GM21367 (cell line): ENCODE measurements at regions not wholly inside any gene's neighbourhood (a gene's known extent, or its start where the extent isn't known, plus 50 kb on each side); places are given as distances from the start of the nearest gene placed in this dataset.

Experiments
- ATAC-seq: cut with Tn5 transposase; IDR thresholded peaks from one replicate; pipeline ENCODE4 v1.9.1; 2021; ENCODE audit not compliant: unreplicated experiment

GRCh38 chr2:4673025-4673489 lies 969.7 kb downstream of the DCDC2C start:
- no peak for ATAC-seq

DNA sequence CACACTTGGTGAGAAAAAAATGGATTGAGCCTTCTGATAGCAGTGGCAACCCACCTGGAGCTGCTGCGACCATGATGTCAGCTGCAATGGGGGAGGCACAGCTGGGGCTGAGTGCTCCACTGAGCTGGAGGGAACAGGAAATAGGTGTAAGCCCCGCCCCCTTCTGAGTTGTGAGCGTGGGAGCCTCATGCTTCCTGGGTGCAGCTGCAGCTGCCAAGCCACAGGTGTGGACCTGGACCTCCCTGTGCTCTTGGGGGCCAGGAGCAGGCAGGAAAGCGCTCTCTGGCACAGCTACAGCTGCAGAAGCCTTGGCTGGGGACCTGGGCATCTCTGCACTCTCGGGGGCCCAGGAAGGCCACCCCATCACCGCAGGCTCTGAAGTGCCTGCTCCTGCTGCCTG lies 970.6 kb downstream of the DCDC2C start:
- no peak for ATAC-seq

DNA sequence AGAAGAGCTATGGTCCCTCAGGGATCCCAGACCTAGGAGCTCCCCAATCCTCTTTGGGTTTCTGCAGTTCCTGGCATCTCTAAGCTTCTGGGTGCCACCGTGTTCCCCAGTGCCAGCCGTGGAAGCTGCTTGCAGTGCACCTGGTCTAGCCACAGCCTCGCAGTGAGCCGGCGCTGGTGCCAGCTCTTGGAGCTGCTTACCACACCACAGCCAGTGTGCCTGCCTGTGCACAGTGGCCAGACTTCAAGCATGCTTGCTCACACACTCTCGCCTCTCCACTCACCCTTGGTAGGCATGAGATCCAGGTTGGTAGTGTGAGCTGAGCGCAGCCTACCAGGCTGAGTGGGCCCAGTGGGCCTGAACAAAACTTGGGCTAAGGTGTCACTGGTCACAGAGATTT lies 971.9 kb downstream of the DCDC2C start:
- ATAC-seq, result no peak

DNA sequence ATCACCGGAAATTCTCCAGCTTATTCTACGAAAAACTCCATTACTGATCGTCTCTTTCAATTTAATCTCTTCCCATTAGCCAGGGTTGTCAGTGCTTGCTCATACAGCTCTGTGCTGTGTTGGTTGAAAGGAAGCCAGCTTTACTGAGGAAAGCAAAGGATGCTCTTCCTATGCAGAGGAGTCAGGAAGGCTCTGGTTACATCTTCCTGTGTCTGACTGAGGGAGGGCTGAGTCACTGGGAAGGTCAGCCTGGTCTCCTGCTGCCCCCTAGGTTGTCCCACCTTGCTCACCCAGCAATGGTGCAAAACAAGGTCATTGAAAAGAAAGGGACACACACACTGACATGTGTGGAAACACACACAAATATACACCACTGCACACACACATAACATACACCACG lies 975.6 kb downstream of the DCDC2C start:
- no peak for ATAC-seq

DNA sequence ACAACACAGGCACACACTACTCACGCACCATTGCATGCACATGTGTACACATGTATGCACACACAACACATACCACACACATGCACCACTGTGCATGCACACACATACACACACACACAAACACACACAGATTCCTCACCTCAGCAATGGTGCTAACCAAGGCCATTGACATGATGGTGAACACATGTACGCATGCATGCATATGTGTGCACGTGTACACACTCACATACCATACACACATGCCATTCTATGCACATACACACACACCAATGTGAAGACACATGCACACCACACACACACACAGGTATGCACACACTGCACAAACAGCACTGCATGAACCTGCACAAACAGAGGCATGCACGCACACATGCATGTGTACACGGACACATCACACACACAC lies 976.0 kb downstream of the DCDC2C start:
- ATAC-seq, result no peak

DNA sequence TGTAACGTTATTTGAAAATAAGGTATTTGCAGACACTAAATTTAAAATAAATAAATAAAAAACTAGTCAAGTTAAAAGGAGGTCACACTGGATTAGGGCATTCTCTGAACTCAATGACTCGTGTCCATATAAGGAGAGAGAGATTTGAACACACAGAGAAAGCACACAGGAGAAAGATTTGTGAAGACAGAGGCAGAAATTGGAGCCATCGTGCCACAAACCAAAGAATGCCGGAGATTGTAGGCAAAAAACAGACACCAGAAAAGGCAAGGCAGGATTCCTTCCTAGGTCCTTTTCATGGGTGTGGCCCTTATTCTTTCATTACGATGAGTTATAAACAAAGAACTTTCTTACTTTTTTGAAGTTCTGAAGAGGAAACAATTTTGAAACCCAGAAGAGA lies 981.5 kb downstream of the DCDC2C start:
- no peak for ATAC-seq

GRCh38 chr2:4690913-4691312 lies 987.5 kb downstream of the DCDC2C start:
- ATAC-seq, result no peak

- no peak for ATAC-seq
Observed at GRCh38 chr2:4693266-4693665, 989.9 kb downstream of the DCDC2C start.

DNA sequence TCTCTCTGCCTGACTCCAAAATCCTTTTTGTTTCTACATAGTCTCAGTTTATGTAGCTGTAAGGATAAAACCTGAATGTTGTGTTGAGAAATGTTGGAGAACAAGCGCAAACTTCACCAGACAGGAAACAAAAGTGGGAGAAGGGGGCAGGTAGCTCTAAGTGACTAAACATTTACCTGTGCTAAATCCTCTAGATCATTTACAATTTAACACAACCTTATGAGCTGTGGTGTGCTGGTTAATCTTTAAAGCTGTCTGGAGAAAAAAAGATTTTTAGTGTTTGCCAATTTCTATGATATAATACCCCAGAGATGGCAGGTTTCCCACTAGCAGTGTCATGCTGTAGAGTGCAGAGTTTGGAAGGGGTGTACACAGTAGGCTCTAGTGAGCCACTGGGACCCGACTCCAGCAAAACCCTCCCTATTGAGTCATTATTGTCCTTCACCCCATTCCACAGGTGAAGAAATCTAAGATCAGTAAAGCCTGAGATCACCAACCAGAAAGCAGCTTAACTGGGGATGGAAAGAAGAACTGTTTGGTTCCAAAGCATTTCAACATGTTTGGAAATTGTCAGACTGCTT lies 992.0 kb downstream of the DCDC2C start:
- no peak for ATAC-seq

GRCh38 chr2:4715065-4715464 lies 977.1 kb upstream of the SOX11 start:
- no peak for ATAC-seq

GRCh38 chr2:4718777-4719176 lies 973.4 kb upstream of the SOX11 start:
- ATAC-seq, result no peak

DNA sequence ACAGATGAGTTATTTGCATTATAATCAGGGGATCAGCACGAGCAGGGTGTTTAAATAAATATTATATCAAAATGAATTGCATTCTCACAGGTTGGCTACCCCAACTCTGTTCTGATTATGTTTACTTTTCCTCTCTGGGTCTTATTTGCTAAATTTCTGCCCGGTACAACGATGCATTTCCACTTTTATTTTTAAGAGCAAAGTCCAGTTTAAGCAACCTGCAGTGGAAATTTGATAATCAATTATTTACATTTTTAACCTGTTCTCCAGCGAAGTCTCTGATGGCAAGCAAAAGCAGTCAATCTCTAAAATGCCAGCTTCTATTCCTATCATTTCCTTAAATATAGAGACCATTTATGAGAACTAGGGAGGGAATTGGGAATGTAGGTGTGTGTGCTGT lies 966.6 kb upstream of the SOX11 start:
- ATAC-seq, result no peak

DNA sequence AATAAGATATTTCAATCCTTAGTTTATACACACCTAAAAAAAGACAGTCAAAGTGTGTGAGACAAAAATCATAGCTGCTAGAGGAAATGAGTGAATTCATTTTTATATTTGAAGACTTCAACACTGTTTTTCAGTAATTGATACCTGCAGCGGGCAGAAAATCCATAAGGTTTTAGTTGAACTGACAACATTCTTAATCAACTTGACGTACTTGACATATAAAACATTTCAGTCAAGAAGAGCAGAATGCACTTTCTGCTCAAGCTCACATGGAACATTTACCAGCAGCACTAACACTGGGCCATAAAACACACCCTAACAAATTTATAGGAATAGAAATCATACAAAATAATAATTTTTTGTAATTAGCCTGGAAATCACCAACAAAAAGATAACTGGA lies 959.6 kb upstream of the SOX11 start:
- ATAC-seq, result no peak

DNA sequence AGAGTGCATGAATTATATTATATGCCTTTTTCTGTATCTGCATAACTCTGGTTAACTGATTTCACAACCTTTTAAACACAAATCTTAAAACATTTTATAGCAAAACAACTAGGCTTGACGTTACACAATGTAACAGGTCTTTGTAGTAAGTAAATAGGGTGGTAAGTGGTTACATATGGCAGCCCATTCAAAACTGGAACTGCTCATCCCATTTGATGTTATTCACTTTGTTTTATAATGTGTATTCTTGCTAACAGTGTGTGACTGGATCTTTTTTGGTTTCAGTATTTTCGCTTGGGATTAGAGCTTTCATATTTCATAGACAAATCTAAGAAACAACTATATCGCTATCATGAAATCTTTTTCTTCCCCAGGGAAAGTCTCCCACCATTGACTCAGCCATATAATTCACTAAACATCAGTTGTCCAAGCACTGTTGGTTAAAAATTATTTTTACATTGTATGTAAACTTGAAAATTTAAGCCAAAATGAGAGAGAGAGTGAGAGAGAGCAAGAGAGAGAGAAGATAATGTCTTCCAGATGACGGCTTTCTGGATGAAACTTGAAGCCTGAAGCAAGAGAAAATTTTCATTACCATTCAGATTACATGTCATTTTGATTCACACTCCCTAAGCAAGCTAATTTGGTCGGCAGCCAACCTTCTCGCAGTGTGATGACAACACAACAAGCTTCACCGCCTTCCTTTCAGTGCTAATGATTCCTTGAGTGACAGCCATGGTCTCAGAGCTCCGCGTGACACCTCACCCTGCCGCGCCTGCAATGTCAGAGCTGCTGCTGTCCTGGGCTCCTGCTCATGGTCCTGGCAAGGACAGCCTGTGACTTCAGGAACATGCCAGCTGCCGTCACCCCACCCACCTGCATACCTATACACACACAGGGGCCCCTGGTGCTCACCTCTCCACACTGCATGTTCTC lies 946.9 kb upstream of the SOX11 start:
- no peak for ATAC-seq

DNA sequence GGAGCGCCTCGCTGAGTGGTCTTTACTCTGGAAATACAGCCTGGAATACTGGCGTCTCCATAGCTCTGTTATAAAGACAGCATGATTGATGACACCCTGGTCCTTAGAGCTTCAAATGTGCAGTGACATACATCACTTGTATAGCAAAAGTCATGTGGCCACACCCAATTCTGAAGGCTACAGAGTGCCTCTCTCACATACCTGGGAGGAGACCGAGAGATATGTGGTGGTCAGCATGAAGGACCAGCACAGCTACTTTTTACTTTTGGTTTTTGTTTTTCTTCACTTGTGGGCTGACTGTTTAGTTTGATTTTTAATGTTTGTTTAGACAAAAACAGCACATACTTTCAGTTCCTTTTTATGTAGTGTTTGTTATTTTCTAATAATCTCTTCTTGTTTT lies 938.5 kb upstream of the SOX11 start:
- ATAC-seq, result no peak

GRCh38 chr2:4762951-4763376 lies 929.2 kb upstream of the SOX11 start:
- ATAC-seq, result no peak

DNA sequence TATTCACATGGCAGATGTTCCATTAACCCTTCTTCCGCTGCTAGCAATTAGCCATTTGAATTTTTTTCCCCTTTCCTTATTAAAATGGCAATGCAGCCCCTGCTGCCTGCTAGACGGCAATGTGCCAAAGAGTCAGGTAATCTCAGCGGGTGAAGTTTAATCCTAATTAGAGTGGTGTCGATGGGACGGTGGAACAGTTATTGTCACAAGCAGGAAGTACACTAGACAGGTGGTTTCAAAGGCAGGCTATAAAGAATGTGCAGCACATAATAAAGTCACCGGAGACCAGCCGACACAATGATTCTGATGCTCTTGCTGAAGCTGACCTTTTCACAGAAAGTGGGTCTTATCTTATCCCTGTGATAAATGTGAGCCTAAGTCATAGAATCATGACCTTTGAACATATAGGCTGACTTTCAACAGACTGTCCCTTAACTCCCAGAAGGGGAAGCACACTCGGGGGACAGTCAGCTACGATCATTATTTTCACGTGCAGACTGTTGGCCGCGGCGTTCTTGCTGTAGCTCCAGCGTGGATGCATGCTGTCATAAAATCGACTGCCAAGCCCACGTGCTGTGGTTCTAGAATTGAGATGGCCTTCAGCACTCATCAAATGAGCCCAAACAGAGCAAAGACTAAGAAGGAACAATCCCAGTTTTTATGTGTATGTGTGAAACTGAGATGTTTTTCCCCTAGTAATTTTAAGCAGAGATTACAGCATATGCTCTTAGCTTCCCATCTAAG lies 926.2 kb upstream of the SOX11 start:
- ATAC-seq, result no peak

- no peak for ATAC-seq
Observed at GRCh38 chr2:4775668-4776067, 916.5 kb upstream of the SOX11 start.

- no peak for ATAC-seq
Observed at GRCh38 chr2:4780679-4781078, 911.5 kb upstream of the SOX11 start.

- no peak for ATAC-seq
Observed at GRCh38 chr2:4782647-4783046, 909.5 kb upstream of the SOX11 start.

DNA sequence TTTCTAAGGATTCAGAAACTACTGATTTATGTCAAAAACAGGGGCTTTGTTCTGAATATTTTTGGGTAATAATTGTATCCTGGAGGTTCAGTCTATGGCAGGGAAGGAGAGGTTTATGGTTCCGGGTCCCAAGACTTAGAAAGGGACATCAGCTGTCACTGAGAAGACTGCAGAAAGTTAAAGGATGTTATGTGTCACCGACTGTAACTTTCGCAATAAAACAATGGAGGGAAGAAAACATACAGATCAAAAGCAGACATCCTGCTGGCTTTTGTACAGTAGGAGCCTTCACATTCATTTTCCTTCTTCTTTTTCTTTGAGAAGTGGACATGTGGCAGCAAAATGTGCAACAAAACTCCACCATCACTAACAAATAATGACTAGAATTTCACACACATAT lies 900.7 kb upstream of the SOX11 start:
- ATAC-seq, result no peak

- no peak for ATAC-seq
Observed at GRCh38 chr2:4792126-4792525, 900.1 kb upstream of the SOX11 start.
